SK-N-MC (cell line): ENCODE measurements at regions not wholly inside any gene's neighbourhood (a gene's known extent, or its start where the extent isn't known, plus 50 kb on each side); places are given as distances from the start of the nearest gene placed in this dataset.

Experiments
- DNase-seq: peaks from one replicate; pipeline ENCODE4 v3.0.0-alpha.2; 2011; ENCODE audit warnings: low read depth, low spot score
- H3K27ac ChIP-seq: fragments of 200-600 bp; sonication (generic); 2 replicates; pipeline ENCODE4 v1.5.1; 2016; ENCODE audit warnings: mixed run types
- H3K36me3 ChIP-seq: fragments of 200-600 bp; sonication (generic); 2 replicates; pipeline ENCODE4 v1.6.1; 2017; ENCODE audit warnings: antibody characterized with exemption, low read length, mixed read lengths; ENCODE audit not compliant: insufficient read depth
- H3K4me3 ChIP-seq: fragments of 200-600 bp; sonication (generic); 2 replicates; pipeline ENCODE4 v1.5.1; 2016
- H3K9ac ChIP-seq: fragments of 200-600 bp; sonication (generic); 2 replicates; pipeline ENCODE4 v1.8.0; 2017; ENCODE audit warnings: mixed run types, mixed read lengths; ENCODE audit not compliant: insufficient read length
- H3K9me3 ChIP-seq: fragments of 200-600 bp; sonication (generic); 2 replicates; pipeline ENCODE4 v1.6.1; 2017; ENCODE audit warnings: low read depth, mild to moderate bottlenecking, antibody characterized with exemption, low read length, moderate library complexity, mixed read lengths
- EZH2 ChIP-seq: fragments of 200-600 bp; sonication (generic); IDR thresholded peaks from one replicate; pipeline ENCODE4 v1.6.1; 2017; ENCODE audit warnings: antibody characterized with exemption
- FOXP2 ChIP-seq: optimal IDR thresholded peaks from 2 replicates; pipeline ENCODE3; 2011; ENCODE audit warnings: mild to moderate bottlenecking, moderate library complexity; ENCODE audit not compliant: insufficient read depth; ENCODE audit errors: extremely low read length, control extremely low read depth
- POLR2AphosphoS5 ChIP-seq: IDR thresholded peaks from 2 replicates; pipeline ENCODE4 v1.6.1; 2012; ENCODE audit warnings: mild to moderate bottlenecking, low read depth, low read length, borderline replicate concordance

DNA sequence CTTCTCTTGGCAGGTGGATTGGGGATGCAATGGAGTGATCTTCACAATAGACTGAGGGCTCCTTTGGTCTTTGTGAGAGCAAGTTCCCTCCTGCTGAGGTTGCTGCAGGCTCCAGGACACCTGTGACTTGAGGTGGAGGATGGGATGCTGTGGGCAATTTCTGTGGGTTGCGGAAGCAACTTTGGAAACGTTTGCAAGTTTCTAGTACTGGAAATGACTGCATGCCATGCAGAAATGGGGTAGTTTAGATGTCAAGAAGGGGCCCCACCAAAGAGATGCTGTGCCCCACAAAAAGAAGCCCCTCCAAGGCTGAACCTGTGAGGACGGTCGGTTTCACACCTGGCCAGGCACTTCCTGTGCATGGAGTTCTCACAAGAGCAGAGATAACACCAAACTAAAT is 80.4 kb upstream of the XCR1 start:
- no peak overlapping the region for H3K27ac ChIP-seq
- DNase-seq, result no peak
- no peak overlapping the region for H3K4me3 ChIP-seq
- H3K9ac ChIP-seq, result no peak overlapping the region
- TF ChIP-seq FOXP2 (no peak), EZH2 (no peak), POLR2AphosphoS5 (no peak)
- no peaks in the 10 kb centered on the region for H3K36me3 ChIP-seq
- H3K9me3 ChIP-seq, result no peaks in the 10 kb centered on the region

DNA sequence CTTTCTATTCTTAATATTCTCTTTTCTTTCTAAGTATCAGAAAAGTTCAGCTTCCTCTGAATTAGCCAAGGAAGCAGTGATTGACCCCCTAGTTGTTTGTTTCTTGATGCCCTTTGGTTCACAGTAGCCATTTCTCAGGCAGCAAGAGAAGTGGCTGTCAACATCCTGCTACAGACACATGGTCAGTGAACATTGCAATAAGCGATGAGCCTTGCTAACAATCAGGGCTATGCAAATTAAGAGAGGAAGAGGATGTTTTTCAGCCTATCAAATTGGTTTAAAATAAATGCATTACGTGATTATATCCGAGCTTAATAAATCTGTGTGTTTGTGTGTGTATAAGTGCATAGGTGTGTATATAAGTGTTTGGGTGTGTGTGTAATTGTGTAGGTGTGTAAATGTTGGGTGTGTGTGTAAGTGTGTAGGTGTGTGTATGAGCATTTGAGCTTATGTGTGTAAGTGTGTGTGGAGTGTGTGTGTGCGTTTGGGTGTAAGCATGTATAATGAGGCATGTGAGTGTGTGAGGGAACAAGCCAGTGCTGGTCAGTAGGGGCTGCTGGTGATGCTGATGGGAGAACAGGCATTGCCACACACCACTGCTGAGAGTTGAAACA is 78.1 kb upstream of the XCR1 start:
- no peak for TF ChIP-seq EZH2
- H3K4me3 ChIP-seq, result no peak overlapping the region
- no peak for DNase-seq
- no peaks in the 10 kb centered on the region for H3K36me3 ChIP-seq
- H3K9me3 ChIP-seq, result no peaks in the 10 kb centered on the region
- H3K27ac ChIP-seq, result no peak overlapping the region
- H3K9ac ChIP-seq, result no peak overlapping the region

DNA sequence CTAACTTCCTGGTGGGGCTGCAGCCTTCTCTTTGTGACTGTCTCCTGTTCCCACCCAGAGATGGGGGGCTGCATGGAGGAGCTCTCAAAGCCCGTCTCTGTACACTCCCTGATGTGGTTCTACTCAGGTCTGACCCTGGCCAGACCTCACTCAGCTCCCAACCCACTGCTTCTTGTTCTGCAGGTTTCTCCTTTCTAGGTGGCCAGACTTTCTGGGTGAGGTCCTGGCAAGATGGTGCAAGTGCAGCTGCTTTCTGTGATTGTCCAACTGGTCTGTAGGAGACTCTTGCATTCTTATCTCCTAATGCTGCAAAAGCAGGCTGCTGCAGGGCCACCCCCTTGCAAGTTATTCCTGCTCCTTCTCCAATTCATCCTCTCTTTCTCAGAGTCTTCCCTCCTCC is 77.4 kb upstream of the XCR1 start:
- DNase-seq, result no peak
- Histone ChIP-seq H3K4me3 (no peak overlapping the region), H3K9me3 (no peaks in the 10 kb centered on the region), H3K9ac (no peak overlapping the region), H3K27ac (no peak overlapping the region), H3K36me3 (no peaks in the 10 kb centered on the region)
- TF ChIP-seq FOXP2 (no peak), POLR2AphosphoS5 (no peak), EZH2 (no peak)

DNA sequence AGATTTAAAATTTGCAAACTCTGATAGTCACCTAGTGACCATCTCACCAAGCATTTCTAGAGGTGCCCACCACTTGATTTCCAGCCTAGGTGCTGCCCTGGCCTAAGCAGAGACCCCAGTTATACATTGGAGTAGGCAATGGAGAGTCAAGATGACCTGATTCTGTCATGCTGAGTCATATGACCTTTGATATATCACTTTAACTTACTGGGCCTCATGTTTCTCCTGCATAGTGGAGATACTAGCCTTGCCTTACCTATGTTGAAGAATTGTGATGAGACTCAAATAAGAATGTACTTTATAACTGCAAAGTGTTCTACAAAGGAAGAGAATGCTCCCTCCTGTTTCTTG is 75.5 kb upstream of the XCR1 start:
- Histone ChIP-seq H3K36me3 (no peaks in the 10 kb centered on the region), H3K27ac (no peak overlapping the region), H3K9ac (no peak overlapping the region), H3K9me3 (no peaks in the 10 kb centered on the region), H3K4me3 (no peak overlapping the region)
- DNase-seq, result no peak
- TF ChIP-seq FOXP2, result no peak
- no peak for TF ChIP-seq EZH2
- no peak for TF ChIP-seq POLR2AphosphoS5

DNA sequence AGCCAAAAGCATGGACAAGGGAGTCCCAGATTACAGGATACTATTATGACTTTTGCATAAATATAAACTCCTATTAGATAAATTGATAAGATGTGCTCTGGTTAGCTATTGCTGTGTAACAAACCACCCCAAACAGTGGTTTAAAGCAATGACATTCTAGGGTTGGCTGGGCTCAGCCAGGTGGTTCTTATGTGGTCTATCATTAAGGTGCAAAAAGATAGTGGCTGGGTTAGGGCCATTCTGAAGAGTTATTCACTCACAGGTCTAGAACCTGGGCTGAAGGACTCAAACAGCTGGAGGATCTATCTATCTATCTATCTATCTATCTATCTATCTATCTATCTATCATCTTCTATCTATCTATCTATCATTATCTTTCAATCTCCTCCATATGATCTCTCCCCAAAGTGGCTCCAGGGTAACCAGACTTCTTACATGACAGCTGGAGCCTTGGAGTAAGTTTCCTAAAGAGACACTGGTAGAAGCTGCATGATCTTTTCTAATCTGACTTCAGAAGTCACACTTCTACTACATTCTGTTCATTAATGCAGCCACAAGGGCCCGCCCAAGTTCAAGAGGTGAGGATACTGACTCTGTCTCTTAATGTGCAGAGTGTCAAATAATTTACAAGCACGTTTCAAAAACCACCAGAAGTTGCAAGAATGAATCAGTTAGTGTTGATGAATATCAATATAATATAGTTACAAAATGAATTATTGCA is 74.9 kb upstream of the XCR1 start:
- H3K9me3 ChIP-seq, result no peaks in the 10 kb centered on the region
- no peak for DNase-seq
- H3K27ac ChIP-seq, result no peak overlapping the region

DNA sequence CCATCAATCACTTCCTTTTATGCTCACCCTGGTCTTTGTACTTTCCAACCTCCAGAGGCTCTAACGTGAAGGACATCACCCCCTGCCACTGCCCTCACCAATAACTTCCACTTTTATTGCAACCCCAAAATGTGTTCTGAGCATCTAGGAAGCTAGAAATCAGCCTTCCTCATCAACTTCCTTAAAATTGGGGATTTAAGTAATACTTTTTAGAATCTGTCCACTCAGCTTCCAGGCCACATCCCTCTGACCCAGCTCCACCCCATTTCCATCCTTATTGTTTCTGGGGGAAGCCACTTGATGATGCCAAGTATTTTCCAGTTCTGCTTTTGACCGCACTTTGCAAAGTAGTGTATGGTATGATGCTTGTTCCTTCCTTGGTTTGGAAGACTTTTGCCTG is 73.5 kb upstream of the XCR1 start:
- TF ChIP-seq FOXP2 (no peak), EZH2 (no peak), POLR2AphosphoS5 (no peak)
- Histone ChIP-seq H3K9me3 (no peaks in the 10 kb centered on the region), H3K4me3 (no peak overlapping the region), H3K27ac (no peak overlapping the region), H3K9ac (no peak overlapping the region), H3K36me3 (no peaks in the 10 kb centered on the region)
- no peak for DNase-seq

More for the DNA sequence above, 74.9 kb upstream of the XCR1 start:
- Histone ChIP-seq H3K4me3 (no peak overlapping the region), H3K36me3 (no peaks in the 10 kb centered on the region), H3K9ac (no peak overlapping the region)
- no peak for TF ChIP-seq EZH2
- no peak for TF ChIP-seq FOXP2
- TF ChIP-seq POLR2AphosphoS5, result no peak

DNA sequence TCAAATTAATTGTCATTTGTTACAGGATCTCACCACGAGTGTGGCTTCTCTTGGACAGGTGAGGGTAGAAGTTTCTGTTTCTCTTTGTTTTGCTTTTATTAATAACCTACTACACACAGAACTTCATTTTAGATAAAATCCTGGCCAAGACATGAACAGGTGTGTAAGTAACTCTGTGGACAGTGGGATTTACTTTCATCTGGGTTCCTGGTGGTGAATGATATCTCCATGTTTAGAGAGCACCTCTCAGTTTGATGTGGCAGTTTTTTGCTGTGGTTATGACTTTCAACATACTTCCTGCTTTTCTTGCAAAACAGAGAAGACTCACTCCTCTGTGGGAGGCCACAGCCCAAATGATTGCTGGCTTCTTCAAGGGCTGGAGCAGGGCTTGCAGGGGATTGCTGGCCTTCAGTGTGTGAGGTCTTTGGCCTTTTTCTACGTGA is 71.1 kb upstream of the XCR1 start:
- H3K27ac ChIP-seq, result no peak overlapping the region
- DNase-seq, result no peak
- H3K9me3 ChIP-seq, result no peaks in the 10 kb centered on the region
- H3K36me3 ChIP-seq, result no peaks in the 10 kb centered on the region
- H3K4me3 ChIP-seq, result no peak overlapping the region
- no peak overlapping the region for H3K9ac ChIP-seq
- TF ChIP-seq POLR2AphosphoS5 (no peak), EZH2 (no peak), FOXP2 (no peak)

DNA sequence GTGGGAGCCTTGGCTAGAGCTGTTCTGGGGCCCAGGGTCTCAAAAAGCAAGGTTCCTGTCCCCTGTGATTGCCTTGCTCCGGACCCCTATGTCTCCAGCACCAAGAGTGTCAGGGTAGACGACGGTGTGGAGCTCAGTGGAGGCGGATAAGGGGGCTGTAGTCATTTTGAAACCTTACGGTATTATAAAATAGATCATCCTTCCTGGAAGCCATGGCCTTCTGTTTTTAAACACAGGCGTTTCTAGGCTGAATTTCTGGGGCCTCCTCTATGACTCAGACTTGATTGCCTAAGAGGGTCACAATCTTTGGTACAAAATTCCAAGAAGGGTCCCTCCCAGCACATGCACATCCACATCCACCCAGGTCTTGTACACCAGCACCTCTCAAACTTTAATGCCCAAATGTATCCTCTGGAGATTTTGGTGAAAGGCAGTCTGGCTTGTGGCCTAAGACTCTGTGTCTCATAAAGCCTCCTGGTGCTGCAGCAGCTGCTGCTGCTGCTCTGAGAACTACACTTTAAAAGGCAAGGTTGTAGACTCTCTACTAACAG is 70.5 kb upstream of the XCR1 start:
- H3K4me3 ChIP-seq, result no peak overlapping the region
- DNase-seq, result no peak
- no peak overlapping the region for H3K9ac ChIP-seq

More for the DNA sequence above, 70.5 kb upstream of the XCR1 start:
- Histone ChIP-seq H3K27ac (no peak overlapping the region), H3K36me3 (no peaks in the 10 kb centered on the region), H3K9me3 (no peaks in the 10 kb centered on the region)
- TF ChIP-seq EZH2, result no peak
- TF ChIP-seq POLR2AphosphoS5, result no peak
- no peak for TF ChIP-seq FOXP2
